ENCODE measurements at regions not wholly inside any gene's neighbourhood (a gene's known extent, or its start where the extent isn't known, plus 50 kb on each side); places are given as distances from the start of the nearest gene placed in this dataset.
"Not testable (repeated sequence)": the region's sequence is repeated elsewhere in the genome, so short reads cannot be mapped to it uniquely, and the experiment has no call there.

GRCh38 chr4:116180157-116180601 lies 905.2 kb downstream of the TRAM1L1 start:
- no peak overlapping the region for H3K14ac ChIP-seq (ENCODE audit: insufficient read depth, low read length)
- H2BK5ac ChIP-seq (ENCODE audit: insufficient read length, low read length): no peak overlapping the region
- H3T11ph ChIP-seq (ENCODE audit: low read length): no peak overlapping the region
- no peak overlapping the region for H3K4ac ChIP-seq (ENCODE audit: low read depth, low read length)
- H4K8ac ChIP-seq (replicated peaks; ENCODE audit: insufficient read length, low read depth, low read length): no peak overlapping the region
- H2BK12ac ChIP-seq (ENCODE audit: insufficient read length, low read depth, low read length): no peak overlapping the region
- H3K4me2 ChIP-seq (ENCODE audit: insufficient read depth, insufficient read length, low read length): no peak overlapping the region
- no peaks in the 10 kb centered on the region for H3K79me2 ChIP-seq (ENCODE audit: insufficient read depth, low read length)
- H3K27ac Mint-ChIP-seq: no peak overlapping the region; a peak in 1 of 7 replicates
- H2AK5ac ChIP-seq (ENCODE audit: insufficient read length, low read length): no peak overlapping the region
- no peak overlapping the region for H3K56ac ChIP-seq (ENCODE audit: insufficient read length, low read depth, low read length)
- H3K36me3 Mint-ChIP-seq (ENCODE audit: insufficient read depth in 1 of 3, low read depth in 3 of 3): no peaks in the 10 kb centered on the region
- H3K18ac ChIP-seq (ENCODE audit: insufficient read length, low read depth, low read length): no peak overlapping the region
- H2BK15ac ChIP-seq (ENCODE audit: low read depth, low read length): no peak overlapping the region
- H2BK20ac ChIP-seq (ENCODE audit: low read depth, low read length, poor library complexity, severe bottlenecking): no peak overlapping the region
- no peak overlapping the region for H2AFZ ChIP-seq (ENCODE audit: low read length)
- no peak overlapping the region for H3K4me3 Mint-ChIP-seq
- no peak overlapping the region for H3K9ac ChIP-seq (ENCODE audit: extremely low read depth, insufficient read length, low read length)
- no peak overlapping the region for H3K23ac ChIP-seq (ENCODE audit: insufficient read length, low read depth, low read length)
- no peak overlapping the region for H3K27ac ChIP-seq (ENCODE audit: insufficient read length, low read depth, low read length)
- H2BK120ac ChIP-seq (ENCODE audit: low read depth, low read length, poor library complexity, severe bottlenecking): no peak overlapping the region
- no peaks in the 10 kb centered on the region for H3K4me1 Mint-ChIP-seq
- TF ChIP-seq CTCF (conservative IDR thresholded peaks at IDR 0.05): peak; percentile 70
- H4K5ac ChIP-seq (ENCODE audit: insufficient read length, low read depth, low read length): no peak overlapping the region
- no peaks in the 10 kb centered on the region for H3K79me1 ChIP-seq (ENCODE audit: insufficient read depth, low read depth, low read length, poor library complexity, severe bottlenecking)
- no peaks in the 10 kb centered on the region for H3K27me3 ChIP-seq (ENCODE audit: insufficient read depth, low read length)
- no peaks in the 10 kb centered on the region for H3K23me2 ChIP-seq (ENCODE audit: insufficient read length, low read depth, low read length, poor library complexity, severe bottlenecking)
- no peaks in the 10 kb centered on the region for H3K9me3 Mint-ChIP-seq
- no peaks in the 10 kb centered on the region for H4K20me1 ChIP-seq (ENCODE audit: control insufficient read depth, insufficient read depth, insufficient read length)
- no peaks in the 10 kb centered on the region for H3K27me3 Mint-ChIP-seq (ENCODE audit: low read depth)
- no peaks in the 10 kb centered on the region for H3K9me3 ChIP-seq (ENCODE audit: control insufficient read depth, low read depth, low read length)
- DNase-seq: no peak
- no peaks in the 10 kb centered on the region for H3K4me1 ChIP-seq (ENCODE audit: insufficient read depth, low read length)
- no peak overlapping the region for H4K91ac ChIP-seq (ENCODE audit: insufficient read length, low read depth, low read length)
- no CpG with 5 or more reads among the region's 2 CpGs for WGBS (ENCODE audit: extremely low coverage, insufficient read length, low lambda C conversion rate)

GRCh38 chr4:116151371-116151770 lies 934.0 kb downstream of the TRAM1L1 start:
- H2BK20ac ChIP-seq (ENCODE audit: low read depth, low read length, poor library complexity, severe bottlenecking); H4K8ac ChIP-seq (replicated peaks; ENCODE audit: insufficient read length, low read depth, low read length); H3K4me3 Mint-ChIP-seq; H3K9me3 Mint-ChIP-seq; H3K23me2 ChIP-seq (ENCODE audit: insufficient read length, low read depth, low read length, poor library complexity, severe bottlenecking); H3K27ac Mint-ChIP-seq; H4K5ac ChIP-seq (ENCODE audit: insufficient read length, low read depth, low read length); H3K9me3 ChIP-seq (ENCODE audit: control insufficient read depth, low read depth, low read length); H3K4me1 ChIP-seq (ENCODE audit: insufficient read depth, low read length); H3K4me2 ChIP-seq (ENCODE audit: insufficient read depth, insufficient read length, low read length); H3T11ph ChIP-seq (ENCODE audit: low read length); H3K27me3 Mint-ChIP-seq (ENCODE audit: low read depth); H4K20me1 ChIP-seq (ENCODE audit: control insufficient read depth, insufficient read depth, insufficient read length); H3K79me2 ChIP-seq (ENCODE audit: insufficient read depth, low read length); H3K36me3 Mint-ChIP-seq (ENCODE audit: insufficient read depth in 1 of 3, low read depth in 3 of 3); H3K18ac ChIP-seq (ENCODE audit: insufficient read length, low read depth, low read length); H2BK12ac ChIP-seq (ENCODE audit: insufficient read length, low read depth, low read length); H2AFZ ChIP-seq (ENCODE audit: low read length); H3K27me3 ChIP-seq (ENCODE audit: insufficient read depth, low read length); H3K9ac ChIP-seq (ENCODE audit: extremely low read depth, insufficient read length, low read length); H3K4ac ChIP-seq (ENCODE audit: low read depth, low read length); H3K27ac ChIP-seq (ENCODE audit: insufficient read length, low read depth, low read length); H3K79me1 ChIP-seq (ENCODE audit: insufficient read depth, low read depth, low read length, poor library complexity, severe bottlenecking); H3K56ac ChIP-seq (ENCODE audit: insufficient read length, low read depth, low read length); H2BK15ac ChIP-seq (ENCODE audit: low read depth, low read length); H2AK5ac ChIP-seq (ENCODE audit: insufficient read length, low read length); DNase-seq; H4K91ac ChIP-seq (ENCODE audit: insufficient read length, low read depth, low read length); H2BK120ac ChIP-seq (ENCODE audit: low read depth, low read length, poor library complexity, severe bottlenecking); H3K23ac ChIP-seq (ENCODE audit: insufficient read length, low read depth, low read length); H2BK5ac ChIP-seq (ENCODE audit: insufficient read length, low read length); H3K14ac ChIP-seq (ENCODE audit: insufficient read depth, low read length): not testable (repeated sequence)
- H3K4me1 Mint-ChIP-seq: peaks cover 23 to 26% of the 10 kb centered on the region in 2 experiments
- no CpG with 5 or more reads among the region's 9 CpGs for WGBS (ENCODE audit: extremely low coverage, insufficient read length, low lambda C conversion rate)
